ENCODE measurements at regions not wholly inside any gene's neighbourhood (a gene's known extent, or its start where the extent isn't known, plus 50 kb on each side); places are given as distances from the start of the nearest gene placed in this dataset.

DNA sequence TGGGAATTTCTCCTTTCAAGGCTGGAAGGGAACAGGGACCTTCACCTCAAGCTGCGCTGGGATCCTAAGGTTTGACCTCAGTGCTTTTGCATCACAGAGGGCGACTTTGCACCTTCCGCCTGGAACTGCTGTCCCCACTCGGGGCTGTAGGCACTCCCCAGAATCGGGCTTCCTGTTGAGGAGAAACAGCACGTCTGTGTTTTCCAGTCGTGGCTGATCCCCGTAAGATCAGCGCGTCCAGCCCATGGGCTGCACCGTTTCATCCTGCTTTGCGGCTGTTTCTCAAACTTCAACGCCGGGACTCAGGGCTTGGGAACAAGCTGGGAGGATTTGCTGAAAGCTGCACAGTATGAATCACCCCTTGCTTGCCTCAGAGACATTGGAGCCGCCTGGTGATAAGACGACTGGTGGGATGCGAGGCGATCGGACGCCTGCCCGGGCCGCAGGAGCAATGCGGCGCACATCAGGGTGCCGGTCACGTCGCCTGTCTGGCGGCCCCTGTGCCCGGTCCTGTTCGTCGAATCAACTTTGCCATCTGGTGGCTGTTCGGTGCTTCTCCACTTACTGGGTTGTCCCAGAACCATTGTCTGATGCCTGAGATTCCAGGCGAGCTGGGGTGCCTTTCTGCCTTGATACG lies 53.6 kb upstream of the FRMD1 start:
- H3K4me3 ChIP-seq = peak overlapping the region in 1 of 4 donors; percentile 44
- H3K4me1 ChIP-seq = peaks cover 0 to 19% (median 0%) of the 10 kb centered on the region in 4 donors
- no peak for TF ChIP-seq EP300 (IDR thresholded peaks at IDR 0.05)
- peak; percentile 6 to 81 (median 56) for TF ChIP-seq CTCF (IDR thresholded peaks at IDR 0.05)
- TF ChIP-seq POLR2A (IDR thresholded peaks at IDR 0.05) = no peak
- peak in 1 of 2 donors; percentile 48 for DNase-seq (ENCODE audit: low spot score in 2 of 2)
- WGBS, 2 donors = 30 to 37% methylated on average over 29 to 34 of the region's 34 CpGs
- H3K36me3 ChIP-seq = no peaks in the 10 kb centered on the region
- no peak overlapping the region for H3K27ac ChIP-seq
- no peaks in the 10 kb centered on the region for H3K9me3 ChIP-seq
- no peaks in the 10 kb centered on the region for H3K27me3 ChIP-seq

- H3K27ac ChIP-seq = no peak overlapping the region
- H3K9me3 ChIP-seq = no peaks in the 10 kb centered on the region
- no peak for DNase-seq (ENCODE audit: low spot score in 2 of 2)
- no peak for TF ChIP-seq CTCF (IDR thresholded peaks at IDR 0.05)
- no peak for TF ChIP-seq POLR2A (IDR thresholded peaks at IDR 0.05)
- TF ChIP-seq EP300 (IDR thresholded peaks at IDR 0.05) = no peak
- 91 to 94% methylated on average over 20 of the region's 20 CpGs for WGBS, 2 donors
- H3K36me3 ChIP-seq = no peaks in the 10 kb centered on the region
- no peaks in the 10 kb centered on the region for H3K27me3 ChIP-seq
- H3K4me1 ChIP-seq = peaks cover 0 to 19% (median 0%) of the 10 kb centered on the region in 4 donors
- no peak overlapping the region for H3K4me3 ChIP-seq
Observed at GRCh38 chr6:168131464-168132415, 52.7 kb upstream of the FRMD1 start.

- Histone ChIP-seq H3K9me3 (no peaks in the 10 kb centered on the region), H3K36me3 (no peaks in the 10 kb centered on the region), H3K4me1 (peaks cover 0 to 19% (median 0%) of the 10 kb centered on the region in 4 donors), H3K4me3 (no peak overlapping the region), H3K27me3 (no peaks in the 10 kb centered on the region), H3K27ac (no peak overlapping the region)
- 81 to 91% methylated on average over 12 to 13 of the region's 14 CpGs for WGBS, 2 donors
- no peak for DNase-seq (ENCODE audit: low spot score in 2 of 2)
- TF ChIP-seq EP300 (IDR thresholded peaks at IDR 0.05) (no peak), CTCF (IDR thresholded peaks at IDR 0.05) (no peak), POLR2A (IDR thresholded peaks at IDR 0.05) (no peak)
Observed at GRCh38 chr6:168130697-168131371, 51.8 kb upstream of the FRMD1 start.

DNA sequence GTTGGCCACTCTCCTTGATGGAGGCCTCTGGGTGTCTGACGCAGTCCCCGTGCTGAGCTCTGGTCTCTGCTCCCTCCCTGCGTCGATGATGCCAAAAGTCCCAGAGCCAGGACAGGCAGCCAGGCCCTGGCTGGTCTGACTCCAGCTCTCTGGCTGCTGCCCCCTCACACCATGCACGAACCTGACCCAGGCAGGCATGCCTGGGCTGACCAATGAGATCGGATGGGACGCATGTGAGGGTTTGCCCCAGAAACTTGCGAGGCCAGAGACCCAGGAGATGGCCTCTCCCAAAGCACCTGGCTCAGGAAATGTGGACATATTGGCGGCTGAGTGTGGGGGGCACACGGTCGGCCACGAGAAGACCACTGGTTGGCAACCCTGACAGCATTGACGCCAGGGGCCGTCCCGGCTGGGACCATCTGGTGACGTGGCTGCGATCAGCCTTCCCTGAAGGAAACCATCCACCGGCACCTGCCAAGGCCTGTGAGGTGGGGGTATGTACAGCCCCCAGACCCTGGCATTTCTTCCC lies 51.2 kb upstream of the FRMD1 start:
- Histone ChIP-seq H3K4me3 (no peak overlapping the region), H3K27ac (no peak overlapping the region), H3K9me3 (no peaks in the 10 kb centered on the region), H3K4me1 (peaks cover 0 to 19% (median 0%) of the 10 kb centered on the region in 4 donors), H3K27me3 (no peaks in the 10 kb centered on the region), H3K36me3 (no peaks in the 10 kb centered on the region)
- TF ChIP-seq POLR2A (IDR thresholded peaks at IDR 0.05) (no peak), EP300 (IDR thresholded peaks at IDR 0.05) (no peak)
- DNase-seq (ENCODE audit: low spot score in 2 of 2) = no peak
- 89 to 91% methylated on average over 16 to 18 of the region's 18 CpGs for WGBS, 2 donors
